GM12891 (cell line): ENCODE measurements at regions not wholly inside any gene's neighbourhood (a gene's known extent, or its start where the extent isn't known, plus 50 kb on each side); places are given as distances from the start of the nearest gene placed in this dataset.

Source experiments
- DNase-seq: peaks from one replicate; pipeline ENCODE4 v3.0.0; 2011; ENCODE audit warnings: low spot score; ENCODE audit not compliant: insufficient read length
- FAIRE-seq: peaks from 2 replicates; lab custom pipeline; 2011; peaks lifted over from hg19 to GRCh38; lab: Jason Lieb, UNC
- PAX5 ChIP-seq: IDR thresholded peaks from 2 replicates; pipeline ENCODE4 v1.6.1; 2011; ENCODE audit warnings: low read length, moderate library complexity, mild to moderate bottlenecking; ENCODE audit not compliant: insufficient read depth, severe bottlenecking
- POLR2A ChIP-seq: IDR thresholded peaks from 2 replicates; pipeline ENCODE4 v1.6.1; 2011; ENCODE audit warnings: low read depth, low read length, control low read depth
- POLR2AphosphoS5 ChIP-seq: IDR thresholded peaks from 2 replicates; pipeline ENCODE4 v1.6.1; 2011; ENCODE audit warnings: low read depth, low read length, control low read depth
- POU2F2 ChIP-seq: IDR thresholded peaks from 2 replicates; pipeline ENCODE4 v1.6.1; 2011; ENCODE audit warnings: low read depth, mild to moderate bottlenecking, control low read depth, low read length, moderate library complexity
- SPI1 ChIP-seq: IDR thresholded peaks from 2 replicates; pipeline ENCODE4 v1.6.1; 2011; ENCODE audit warnings: low read depth, low read length, control low read depth
- TAF1 ChIP-seq: IDR thresholded peaks from 2 replicates; pipeline ENCODE4 v1.6.1; 2011; ENCODE audit warnings: low read depth, low read length, control low read depth

DNA sequence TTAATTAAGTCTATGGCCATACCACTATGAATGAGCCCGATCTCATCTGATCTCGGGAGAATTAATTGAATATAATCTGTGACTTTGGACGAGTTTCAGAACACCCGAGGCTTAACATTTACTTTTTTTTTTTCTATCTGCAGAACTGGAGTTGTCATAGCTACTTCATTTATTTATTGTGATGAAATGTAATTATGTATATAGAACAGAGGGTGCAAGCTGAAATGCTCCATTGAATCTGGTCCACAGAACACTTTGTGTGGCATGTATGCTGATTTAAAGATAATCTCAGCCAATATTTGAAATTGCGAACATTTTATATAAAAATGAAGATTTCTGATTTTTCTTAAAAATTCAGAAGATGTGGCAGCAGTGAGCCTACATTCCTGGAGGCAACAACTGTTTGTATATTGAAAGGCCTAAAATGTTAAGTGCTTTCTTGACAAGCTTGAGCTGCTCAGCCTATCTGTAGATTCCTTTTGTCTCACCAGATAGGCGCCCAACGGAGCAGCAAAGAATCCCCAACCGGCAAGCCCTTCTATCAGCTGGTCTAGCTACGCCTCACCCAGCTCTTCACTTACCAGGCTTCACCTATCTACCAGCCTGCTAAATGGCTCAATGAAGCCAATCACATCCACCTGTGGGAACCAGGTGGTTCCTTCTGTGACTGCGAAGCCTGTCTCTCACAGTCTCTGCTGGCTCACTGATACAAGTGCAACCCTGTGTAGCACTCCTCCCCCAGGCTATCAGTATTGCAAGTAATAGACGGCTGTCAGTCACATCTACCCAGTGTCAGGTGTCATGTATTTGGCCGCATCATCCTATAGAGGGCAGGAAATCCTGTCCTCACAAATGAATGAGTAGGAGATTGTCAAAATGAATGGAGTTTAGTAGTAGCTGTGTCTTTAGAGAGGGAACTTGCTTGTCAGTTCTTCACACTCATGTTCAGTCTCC, 170.6 kb upstream of the MRPS30 start:
- DNase-seq (no peak), FAIRE-seq (no peak)
- TF ChIP-seq TAF1 (no peak), SPI1 (no peak)

DNA sequence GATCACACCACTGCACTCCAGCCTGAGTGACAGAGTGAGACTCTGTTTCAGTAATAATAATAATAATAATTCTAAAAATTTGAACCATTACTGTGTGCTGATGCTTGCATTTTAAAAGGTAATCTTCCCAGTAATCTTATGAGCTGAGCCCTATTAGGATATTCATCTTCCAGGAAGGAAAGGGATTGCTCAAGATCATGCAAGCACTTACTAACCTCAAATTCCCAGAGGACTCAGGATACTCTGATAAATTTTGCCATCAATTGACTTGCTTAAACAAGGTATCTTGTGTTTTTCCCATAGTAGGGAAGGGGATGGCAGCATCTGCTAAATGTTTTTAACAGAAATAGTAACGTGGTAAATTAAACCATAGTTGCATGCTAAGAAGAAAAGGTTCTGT, 176.4 kb upstream of the MRPS30 start:
- DNase-seq (no peak), FAIRE-seq (no peak)
- TF ChIP-seq SPI1 (no peak), PAX5 (no peak), TAF1 (no peak), POLR2A (no peak), POU2F2 (no peak), POLR2AphosphoS5 (no peak)

DNA sequence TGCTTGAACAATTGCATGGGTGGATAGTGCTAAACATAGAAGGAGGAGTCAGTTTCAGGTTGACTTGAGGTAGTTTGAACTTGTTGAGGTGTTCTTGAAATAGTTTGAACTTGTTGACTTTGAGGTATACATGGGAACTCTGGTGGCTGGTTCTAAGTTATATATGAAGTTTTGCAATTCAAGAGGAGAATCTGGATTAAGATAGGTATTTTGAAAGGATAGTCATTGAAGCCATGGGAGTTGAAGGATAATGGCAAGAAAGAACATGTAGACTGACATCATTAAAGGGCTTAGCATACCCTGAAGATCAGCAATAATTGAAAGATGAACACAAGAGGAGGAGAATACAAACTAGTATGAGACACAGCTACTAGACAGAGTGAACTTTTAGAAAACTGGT, 181.9 kb upstream of the MRPS30 start:
- DNase-seq (no peak), FAIRE-seq (no peak)
- no peak for TF ChIP-seq PAX5
- TF ChIP-seq POU2F2, result no peak
- TF ChIP-seq POLR2A, result no peak
- TF ChIP-seq TAF1, result no peak
- TF ChIP-seq SPI1, result no peak
- TF ChIP-seq POLR2AphosphoS5, result no peak

DNA sequence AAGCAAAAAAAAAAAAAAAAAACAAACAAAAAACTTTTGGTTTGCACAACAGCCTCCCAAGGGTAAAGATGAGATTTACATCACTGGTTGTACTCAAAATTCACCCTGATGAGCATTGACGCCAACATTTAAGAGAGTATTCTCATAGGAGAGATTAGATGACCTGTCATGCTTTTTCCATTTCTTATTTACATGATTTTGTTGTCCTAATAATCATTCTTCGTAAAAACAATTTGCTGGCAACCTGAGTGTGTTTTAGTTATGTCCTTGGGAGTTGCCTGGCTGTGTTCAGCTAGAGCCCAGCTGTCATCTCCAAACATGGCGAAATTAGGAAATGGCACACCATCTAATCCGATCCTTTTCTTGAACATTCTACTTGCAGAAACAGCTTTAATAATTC, 186.4 kb upstream of the MRPS30 start:
- FAIRE-seq, result no peak
- TF ChIP-seq POU2F2, result no peak
- TF ChIP-seq POLR2AphosphoS5, result no peak
- no peak for TF ChIP-seq TAF1
- TF ChIP-seq POLR2A, result no peak
- DNase-seq, result no peak

DNA sequence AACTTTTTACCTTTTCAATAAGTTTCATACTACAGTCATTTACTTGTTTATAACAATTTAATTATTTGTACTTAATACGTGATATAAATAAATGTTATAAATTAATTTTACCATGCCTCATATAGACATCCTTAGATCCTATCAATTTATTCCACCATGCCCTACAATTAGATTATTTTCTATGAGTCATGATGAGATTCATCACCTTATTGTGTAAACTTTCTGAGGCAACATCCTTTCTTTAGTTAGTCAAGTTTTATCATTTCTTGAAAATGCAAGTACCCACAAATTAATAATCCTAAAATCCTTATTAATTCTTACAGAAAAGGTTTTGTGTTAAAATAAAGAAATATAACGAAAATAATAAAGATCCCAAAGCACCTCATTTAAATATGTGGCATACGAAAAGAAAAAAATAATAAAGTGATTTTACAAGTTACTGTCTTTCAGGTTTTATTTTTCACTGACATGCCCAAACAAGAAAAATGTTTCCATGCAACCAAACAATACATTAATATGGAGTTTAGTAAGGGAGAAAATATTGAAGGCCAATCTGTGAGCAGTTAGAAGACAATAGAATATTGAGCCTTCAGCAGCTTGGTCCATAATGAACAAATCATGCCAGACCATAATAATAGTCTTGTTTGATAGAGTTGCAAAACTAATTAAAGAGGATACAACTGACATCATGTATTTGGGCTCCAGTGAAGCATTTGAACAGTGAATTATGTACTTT, 188.7 kb upstream of the MRPS30 start:
- no peak for FAIRE-seq

DNA sequence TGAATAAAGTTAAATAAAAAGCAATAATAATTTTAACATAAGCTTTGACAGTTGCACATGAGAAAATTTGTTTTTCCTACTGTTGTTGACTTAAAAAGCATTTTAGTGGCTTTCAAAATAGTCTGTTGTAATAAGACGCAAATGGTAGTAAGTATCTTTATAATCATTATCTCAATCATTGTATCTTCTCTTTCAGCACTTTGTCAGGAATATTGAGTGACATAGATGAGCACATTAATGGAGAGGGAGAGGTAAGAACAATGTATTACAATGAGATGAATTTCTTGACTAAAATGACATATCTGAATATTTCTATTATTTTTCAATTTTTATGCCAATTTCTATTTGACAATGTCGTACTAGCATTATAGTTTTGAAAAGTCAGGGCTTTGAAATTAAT, 193.9 kb upstream of the MRPS30 start:
- no peak for TF ChIP-seq POU2F2
- TF ChIP-seq POLR2A, result no peak
- TF ChIP-seq POLR2AphosphoS5, result no peak
- TF ChIP-seq SPI1, result no peak
- TF ChIP-seq TAF1, result no peak
- no peak for TF ChIP-seq PAX5
- DNase-seq (no peak), FAIRE-seq (no peak)

More for the DNA sequence above, 188.7 kb upstream of the MRPS30 start:
- DNase-seq, result no peak
- no peak for TF ChIP-seq POLR2A
- no peak for TF ChIP-seq TAF1
- TF ChIP-seq POU2F2, result no peak
- TF ChIP-seq PAX5, result no peak
- no peak for TF ChIP-seq POLR2AphosphoS5
- no peak for TF ChIP-seq SPI1

DNA sequence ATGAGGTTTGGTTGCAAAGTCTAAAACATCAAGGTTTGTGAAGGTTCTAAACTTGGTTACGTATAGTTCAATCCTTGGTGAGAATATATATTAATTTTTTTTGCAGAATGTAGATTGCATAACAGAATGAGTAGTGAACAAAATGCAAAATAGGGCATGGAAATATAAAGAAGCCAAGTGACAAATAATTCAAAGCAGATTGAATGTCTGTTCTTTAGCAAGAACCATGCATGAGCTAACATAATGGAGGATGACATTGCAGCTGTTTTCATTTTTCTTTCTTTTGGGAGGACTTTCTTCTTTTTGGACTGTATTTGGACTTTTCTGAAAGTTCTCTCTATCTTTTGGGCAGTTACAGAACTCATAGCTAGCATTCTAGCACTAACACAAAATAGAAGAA, 194.8 kb upstream of the MRPS30 start:
- DNase-seq (no peak), FAIRE-seq (no peak)
- TF ChIP-seq POLR2AphosphoS5, result no peak

DNA sequence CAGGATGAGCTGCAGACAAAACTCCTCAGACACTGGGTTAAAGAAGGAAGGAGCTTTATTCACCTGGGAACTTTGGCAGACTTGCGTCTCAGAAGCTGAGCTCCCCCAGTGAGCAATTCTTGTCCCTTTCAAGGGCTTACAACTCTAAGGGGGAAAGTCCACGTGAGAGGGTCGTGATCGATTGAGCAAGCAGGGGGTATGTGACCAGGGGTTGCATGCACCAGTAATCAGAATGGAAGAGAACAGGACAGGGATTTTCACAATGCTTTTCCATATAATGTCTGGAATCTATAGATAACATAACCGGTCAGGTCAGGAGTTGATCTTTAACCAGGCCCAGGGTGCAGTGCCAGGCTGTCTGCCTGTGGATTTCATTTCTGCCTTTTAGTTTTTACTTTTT, 202.8 kb upstream of the MRPS30 start:
- no peak for TF ChIP-seq POLR2AphosphoS5
- no peak for TF ChIP-seq SPI1
- no peak for TF ChIP-seq POLR2A
- TF ChIP-seq TAF1, result no peak
- no peak for TF ChIP-seq POU2F2
- no peak for TF ChIP-seq PAX5
- FAIRE-seq, result no peak
- DNase-seq, result no peak

DNA sequence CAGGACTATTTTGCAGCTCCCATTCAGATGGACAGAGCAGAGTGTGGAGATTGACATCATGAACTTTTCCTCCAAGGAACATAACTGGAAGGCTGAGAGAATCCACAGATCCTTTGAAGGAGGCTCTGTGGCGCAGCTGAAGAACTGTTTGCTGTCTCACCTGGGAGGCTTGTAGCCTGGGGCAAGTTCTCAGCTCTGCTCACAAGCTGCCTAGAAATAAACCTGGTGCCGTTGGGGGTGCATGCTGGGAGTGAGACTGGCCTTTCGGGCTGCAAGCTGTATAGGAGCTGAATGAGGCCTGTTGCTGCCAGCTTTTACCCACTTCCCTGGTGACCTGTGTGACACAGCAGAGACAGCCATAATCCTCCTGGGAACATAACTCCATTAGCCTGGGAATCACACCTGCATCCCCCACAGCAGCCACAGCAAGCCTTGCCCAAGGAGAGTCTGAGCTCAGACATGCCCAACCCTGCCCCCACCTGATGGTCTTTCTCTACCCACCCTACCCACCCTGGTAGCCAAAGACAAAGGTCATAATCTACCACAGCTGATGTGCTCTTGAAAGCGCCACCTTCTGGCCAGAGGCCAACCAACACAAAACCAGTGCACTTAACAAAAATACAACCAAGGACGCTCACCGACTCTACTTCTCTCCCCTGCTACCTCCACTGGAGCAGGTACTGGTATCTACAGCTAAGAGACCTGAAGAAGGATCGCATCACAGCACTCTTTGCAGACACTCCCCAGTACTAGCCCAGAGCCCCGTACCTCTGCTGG, 205.1 kb upstream of the MRPS30 start:
- FAIRE-seq (no peak), DNase-seq (no peak)
- no peak for TF ChIP-seq TAF1
- no peak for TF ChIP-seq PAX5
- no peak for TF ChIP-seq POLR2A
- no peak for TF ChIP-seq POLR2AphosphoS5
- TF ChIP-seq SPI1, result no peak
